K562 (cell line): ENCODE measurements at regions not wholly inside any gene's neighbourhood (a gene's known extent, or its start where the extent isn't known, plus 50 kb on each side); places are given as distances from the start of the nearest gene placed in this dataset.

Experiments
- ATAC-seq: fragments of 200-7000 bp; cut with Tn5 transposase; 3 replicates; pipeline ENCODE4 v1.9.1; 2020; ENCODE audit warnings: moderate library complexity
- BruUV-seq: library from RNA; stranded (reverse); fragments of 400-500 nt; replicated peaks from 2 replicates; lab custom pipeline; 2021; lab: Mats Ljungman, UMichigan
- CTCF ChIA-PET: fragments of 300-600 bp; formaldehyde crosslinking; extraction: SDS; loops from one replicate; lab custom pipeline; 2021; ENCODE audit warnings: low intra/inter-chr PET ratio; lab: Yijun Ruan, JAX
- POLR2A ChIA-PET: fragments of 300-600, 350-650 bp; sonication (Branson Sonifier 250); formaldehyde crosslinking; extraction: SDS; loops from one replicate; lab custom pipeline; 2021; ENCODE audit warnings: antibody characterized with exemption, inconsistent platforms; lab: Yijun Ruan, JAX
- DNase-seq, 4 experiments: peaks; one replicate each; pipeline versions ENCODE4 v3.0.0 to v3.0.0-alpha.2; 2011 to 2018; ENCODE audit warnings: low spot score in 3 of 4, mixed read lengths in 3 of 4; ENCODE audit errors: extremely low read depth in 1 of 4
- FAIRE-seq: peaks from 2 replicates; lab custom pipeline; 2011; peaks lifted over from hg19 to GRCh38; lab: Jason Lieb, UNC
- H2AFZ ChIP-seq: 2 replicates; pipeline ENCODE4 v1.6.0; 2011; ENCODE audit warnings: low read depth, low read length, control low read depth, inconsistent platforms
- H3K27ac ChIP-seq: fragments of 200-600 bp; 3 replicates; pipeline ENCODE4 v1.8.0; 2011; ENCODE audit warnings: low read depth, mild to moderate bottlenecking, control low read depth, inconsistent platforms, low read length, moderate library complexity, mixed read lengths; ENCODE audit errors: extremely low read depth
- H3K27me3 ChIP-seq, 2 experiments: fragments of 300-600 bp in 1 of 2; 2 replicates in 1 of 2; 3 replicates in 1 of 2; pipeline versions ENCODE4 v1.6.0 to v1.8.0; 2011; ENCODE audit warnings: inconsistent platforms in 2 of 2, low read length in 2 of 2, mild to moderate bottlenecking in 1 of 2, mixed read lengths in 1 of 2, moderate library complexity in 1 of 2; ENCODE audit not compliant: control insufficient read depth in 2 of 2, insufficient read depth in 2 of 2
- H3K36me3 ChIP-seq: fragments of 300-600 bp; 3 replicates; pipeline ENCODE4 v1.8.0; 2011; ENCODE audit warnings: mild to moderate bottlenecking, low read length, inconsistent platforms; ENCODE audit not compliant: control insufficient read depth, insufficient read depth
- H3K4me1 ChIP-seq, 2 experiments: fragments of 200-600 bp in 1 of 2; replicated peaks in 1 of 2; 2 replicates in 1 of 2; 3 replicates in 1 of 2; pipeline versions ENCODE4 v1.5.1 to v1.8.0; 2011; ENCODE audit warnings: inconsistent platforms in 2 of 2, low read length in 2 of 2, mild to moderate bottlenecking in 1 of 2, mixed read lengths in 1 of 2, moderate library complexity in 1 of 2; ENCODE audit not compliant: control insufficient read depth in 2 of 2, insufficient read depth in 2 of 2
- H3K4me2 ChIP-seq: 2 replicates; pipeline ENCODE4 v1.6.1; 2011; ENCODE audit warnings: low read length, control low read depth, inconsistent platforms, mixed read lengths; ENCODE audit not compliant: insufficient read depth
- H3K4me3 ChIP-seq: fragments of 200-600 bp; sonication (generic), shearing (Covaris generic); 2 replicates; pipeline ENCODE4 v1.5.1; 2016; ENCODE audit warnings: control low read depth, inconsistent platforms
- H3K79me2 ChIP-seq: fragments of 200-600 bp; 3 replicates; pipeline ENCODE4 v1.8.0; 2011; ENCODE audit warnings: low read length, inconsistent platforms; ENCODE audit not compliant: control insufficient read depth, insufficient read depth
- H3K9ac ChIP-seq, 2 experiments: 2 replicates each; pipeline versions ENCODE4 v1.6.0 to v1.6.1; 2011; ENCODE audit warnings: low read depth in 2 of 2, low read length in 2 of 2, control low read depth in 1 of 2, inconsistent platforms in 1 of 2, mild to moderate bottlenecking in 1 of 2, mixed read lengths in 1 of 2; ENCODE audit not compliant: insufficient read depth in 1 of 2
- H3K9me1 ChIP-seq: one replicate; pipeline ENCODE4 v1.6.0; 2011; ENCODE audit warnings: inconsistent platforms, mild to moderate bottlenecking, low read length, moderate library complexity; ENCODE audit not compliant: control insufficient read depth, insufficient read depth
- H3K9me3 ChIP-seq: replicated peaks from 2 replicates; pipeline ENCODE4 v1.5.1; 2011; ENCODE audit warnings: low read depth, low read length, inconsistent platforms; ENCODE audit not compliant: control insufficient read depth, insufficient read depth
- H4K20me1 ChIP-seq: replicated peaks from 2 replicates; pipeline ENCODE4 v1.6.1; 2011; ENCODE audit warnings: low read length, inconsistent platforms, mixed read lengths; ENCODE audit not compliant: control insufficient read depth, insufficient read depth
- HMBOX1 ChIP-seq: sonication (generic); IDR thresholded peaks from 2 replicates; pipeline ENCODE4 v1.6.1; 2016
- RFX5 ChIP-seq: IDR thresholded peaks from 2 replicates; pipeline ENCODE4 v1.6.1; 2011; ENCODE audit warnings: low read depth, mild to moderate bottlenecking, improper control_type of control experiment, low read length
- SRSF7 ChIP-seq: fragments of 200-400 bp; formaldehyde crosslinking; optimal IDR thresholded peaks from 2 replicates; pipeline ENCODE3; 2017; ENCODE audit warnings: mild to moderate bottlenecking, low read depth, low read length
- U2AF2 ChIP-seq: fragments of 200-400 bp; formaldehyde crosslinking; optimal IDR thresholded peaks from 2 replicates; pipeline ENCODE3; 2017; ENCODE audit warnings: low read depth, mild to moderate bottlenecking, low read length
- ZNF124 ChIP-seq: sonication (generic); formaldehyde crosslinking; IDR thresholded peaks from 2 replicates; pipeline ENCODE4 v1.8.1; 2022; ENCODE audit warnings: missing genetic modification reagents
- ZNF239 ChIP-seq: fragments of 250-450 bp; sonication (Bioruptor Pico); IDR thresholded peaks from 2 replicates; pipeline ENCODE4 v1.4.0; 2020; ENCODE audit warnings: mild to moderate bottlenecking
- ZNF512 ChIP-seq: IDR thresholded peaks from 2 replicates; pipeline ENCODE4 v1.6.1; 2016; ENCODE audit warnings: missing genetic modification characterization, missing compliant biosample characterization
- WGBS: fragments of 100-300 bp; shearing (Covaris generic); methylation state at CpG from one replicate; pipeline ENCODE4 v1.1.6; 2016; ENCODE audit warnings: low coverage, mixed read lengths; ENCODE audit not compliant: insufficient coverage; ENCODE audit errors: missing lambda C conversion rate; 5-methylcytosine and 5-hydroxymethylcytosine counted together
- in situ Hi-C: fragments of 300-500 bp; cut with MboI; formaldehyde crosslinking; loops from 4 replicates; pipeline ENCODE4 v1.15.0; 2018; ENCODE audit warnings: inconsistent platforms, mixed read lengths
- intact Hi-C: fragments of 100-400 bp; cut with micrococcal nuclease; formaldehyde crosslinking; loops from 2 replicates; pipeline ENCODE4 v1.14.2; 2022

GRCh38 chr5:4419281-4419680 lies 720.8 kb upstream of the ADAMTS16 start:
- in situ Hi-C loops (no loop called here), intact Hi-C loops (no loop called here)
- no peaks in the 10 kb centered on the region for H3K9me3 ChIP-seq
- H3K9ac ChIP-seq, result no peak overlapping the region
- H3K4me2 ChIP-seq, result no peak overlapping the region
- no TSS peak for BruUV-seq
- TF ChIP-seq ZNF239 (CRISPR knock-in tag) (no peak), HMBOX1 (no peak), U2AF2 (no peak), RFX5 (no peak), SRSF7 (no peak), ZNF124 (no peak), ZNF512 (no peak)
- under 1% methylated on average over 8 of the region's 8 CpGs for WGBS
- H3K4me3 ChIP-seq, result no peak overlapping the region
- H3K27ac ChIP-seq, result no peak overlapping the region
- ChIA-PET CTCF (no interaction called here), POLR2A (no interaction called here)
- no peak for FAIRE-seq
- no peaks in the 10 kb centered on the region for H4K20me1 ChIP-seq
- H3K36me3 ChIP-seq, result no peaks in the 10 kb centered on the region
- no peak overlapping the region for H2AFZ ChIP-seq
- DNase-seq, result no peak
- H3K9me1 ChIP-seq, result no peaks in the 10 kb centered on the region
- no peaks in the 10 kb centered on the region for H3K79me2 ChIP-seq
- ATAC-seq, result no peak
- H3K27me3 ChIP-seq, result no peaks in the 10 kb centered on the region
- H3K4me1 ChIP-seq, result no peaks in the 10 kb centered on the region
